SK-N-SH (cell line): ENCODE measurements at regions not wholly inside any gene's neighbourhood (a gene's known extent, or its start where the extent isn't known, plus 50 kb on each side); places are given as distances from the start of the nearest gene placed in this dataset.

Experiments used
- CTCF ChIA-PET: fragments of 300-600, 350-600 bp; formaldehyde crosslinking; extraction: SDS; loops from one replicate; lab custom pipeline; 2021; lab: Yijun Ruan, JAX
- POLR2A ChIA-PET: fragments of 350-600 bp; sonication (Branson Sonifier 250); formaldehyde crosslinking; extraction: SDS; loops from one replicate; lab custom pipeline; 2020; ENCODE audit warnings: antibody characterized with exemption, inconsistent platforms; lab: Yijun Ruan, JAX
- DNase-seq: peaks from one replicate; pipeline ENCODE4 v3.0.0; 2012
- H2AFZ ChIP-seq: fragments of 200-600 bp; sonication (generic); 2 replicates; pipeline ENCODE4 v1.8.1; 2016; ENCODE audit warnings: antibody characterized with exemption, mild to moderate bottlenecking, low read depth
- H3F3A ChIP-seq: fragments of 200-600 bp; sonication (generic); replicated peaks from 2 replicates; pipeline ENCODE3; 2016; ENCODE audit warnings: antibody characterized with exemption, mild to moderate bottlenecking; ENCODE audit not compliant: insufficient read depth
- H3K27ac ChIP-seq, 2 experiments: fragments of 200-500 bp in 1 of 2; fragments of 200-600 bp in 1 of 2; sonication (Bioruptor generic) in 1 of 2; sonication (generic), shearing (Covaris generic) in 1 of 2; 2 replicates each; pipeline versions ENCODE4 v1.5.1 to v1.6.1; 2014 to 2016; ENCODE audit warnings: low read depth in 2 of 2, inconsistent platforms in 1 of 2, low read length in 1 of 2, mild to moderate bottlenecking in 1 of 2, mixed read lengths in 1 of 2
- H3K27me3 ChIP-seq: fragments of 200-600 bp; sonication (generic), shearing (Covaris generic); 2 replicates; pipeline ENCODE4 v1.6.1; 2016; ENCODE audit warnings: mixed run types; ENCODE audit not compliant: insufficient read depth
- H3K36me3 ChIP-seq, 2 experiments: fragments of 200-500 bp in 1 of 2; fragments of 200-600 bp in 1 of 2; sonication (Bioruptor generic) in 1 of 2; sonication (generic) in 1 of 2; replicated peaks in 1 of 2; 2 replicates each; pipeline versions ENCODE3 to v1.5.1; 2014 to 2016; ENCODE audit warnings: low read length in 1 of 2, mild to moderate bottlenecking in 1 of 2; ENCODE audit not compliant: insufficient read depth in 2 of 2, control insufficient read depth in 1 of 2
- H3K4me1 ChIP-seq, 2 experiments: fragments of 200-500 bp in 1 of 2; fragments of 200-600 bp in 1 of 2; sonication (Bioruptor generic) in 1 of 2; sonication (generic), shearing (Covaris generic) in 1 of 2; 2 replicates each; pipeline versions ENCODE4 v1.5.1 to v1.6.1; 2014 to 2016; ENCODE audit warnings: low read depth in 1 of 2, low read length in 1 of 2, mixed run types in 1 of 2; ENCODE audit not compliant: insufficient read depth in 2 of 2, control insufficient read depth in 1 of 2
- H3K4me2 ChIP-seq: fragments of 200-600 bp; sonication (generic), shearing (Covaris generic); 2 replicates; pipeline ENCODE4 v1.6.1; 2017; ENCODE audit warnings: mixed run types
- H3K4me3 ChIP-seq, 2 experiments: fragments of 200-500 bp in 1 of 2; fragments of 200-600 bp in 1 of 2; sonication (Bioruptor generic) in 1 of 2; sonication (generic), shearing (Covaris generic) in 1 of 2; 2 replicates each; pipeline versions ENCODE4 v1.5.1 to v1.8.1; 2014 to 2016; ENCODE audit warnings: low read depth in 2 of 2, inconsistent platforms in 1 of 2, low read length in 1 of 2, mild to moderate bottlenecking in 1 of 2, mixed read lengths in 1 of 2, moderate library complexity in 1 of 2
- H3K79me2 ChIP-seq: fragments of 200-600 bp; sonication (generic); 2 replicates; pipeline ENCODE4 v1.8.1; 2017; ENCODE audit warnings: mild to moderate bottlenecking; ENCODE audit not compliant: insufficient read depth
- H3K9ac ChIP-seq: fragments of 200-600 bp; sonication (generic); 2 replicates; pipeline ENCODE4 v1.6.1; 2017; ENCODE audit warnings: mixed run types
- H3K9me2 ChIP-seq: fragments of 200-600 bp; sonication (generic); 2 replicates; pipeline ENCODE4 v1.6.1; 2017; ENCODE audit warnings: mixed run types
- H3K9me3 ChIP-seq: fragments of 200-600 bp; sonication (generic); 2 replicates; pipeline ENCODE4 v1.6.1; 2017; ENCODE audit warnings: mixed run types, mild to moderate bottlenecking, moderate library complexity
- H4K20me1 ChIP-seq: fragments of 200-600 bp; sonication (generic); 2 replicates; pipeline ENCODE4 v1.6.1; 2017; ENCODE audit warnings: mild to moderate bottlenecking, mixed run types; ENCODE audit not compliant: insufficient read depth
- CHD2 ChIP-seq: fragments of 150-350 bp; IDR thresholded peaks from 2 replicates; pipeline ENCODE4 v1.6.1; 2018; ENCODE audit warnings: low read length; ENCODE audit not compliant: partially characterized antibody
- ELF1 ChIP-seq: IDR thresholded peaks from 2 replicates; pipeline ENCODE4 v1.4.0; 2012
- EP300 ChIP-seq, 2 experiments: IDR thresholded peaks; 2 replicates each; pipeline versions ENCODE4 v1.4.0 to v1.6.1; 2012; ENCODE audit warnings: borderline replicate concordance in 1 of 2, low read depth in 1 of 2, low read length in 1 of 2
- FOSL2 ChIP-seq: IDR thresholded peaks from 2 replicates; pipeline ENCODE4 v1.4.0; 2012; ENCODE audit warnings: low read depth, mild to moderate bottlenecking, moderate library complexity, borderline replicate concordance
- FOXJ3 ChIP-seq: sonication (generic); formaldehyde crosslinking; IDR thresholded peaks from 2 replicates; pipeline ENCODE4 v1.5.1; 2020; ENCODE audit warnings: mild to moderate bottlenecking, missing genetic modification reagents
- FOXM1 ChIP-seq: IDR thresholded peaks from 2 replicates; pipeline ENCODE4 v1.4.0; 2012; ENCODE audit warnings: low read depth, mild to moderate bottlenecking
- GABPA ChIP-seq: IDR thresholded peaks from 2 replicates; pipeline ENCODE4 v1.4.0; 2012; ENCODE audit warnings: low read depth, mild to moderate bottlenecking
- GATA2 ChIP-seq: sonication (generic); formaldehyde crosslinking; IDR thresholded peaks from 2 replicates; pipeline ENCODE4 v1.5.0; 2020; ENCODE audit warnings: mild to moderate bottlenecking, missing genetic modification reagents
- JUND ChIP-seq: IDR thresholded peaks from 2 replicates; pipeline ENCODE4 v1.4.0; 2012
- MEF2A ChIP-seq: IDR thresholded peaks from 2 replicates; pipeline ENCODE4 v1.4.0; 2012; ENCODE audit warnings: low read depth, borderline replicate concordance
- POLR2AphosphoS5 ChIP-seq: IDR thresholded peaks from 2 replicates; pipeline ENCODE4 v1.6.1; 2012; ENCODE audit warnings: low read depth, low read length
- RCOR1 ChIP-seq: fragments of 150-350 bp; IDR thresholded peaks from 2 replicates; pipeline ENCODE4 v1.6.1; 2017; ENCODE audit warnings: antibody characterized with exemption, low read length
- REST ChIP-seq: IDR thresholded peaks from 2 replicates; pipeline ENCODE4 v1.6.1; 2012; ENCODE audit warnings: mild to moderate bottlenecking, low read depth, low read length, moderate library complexity
- RFX5 ChIP-seq: IDR thresholded peaks from 2 replicates; pipeline ENCODE4 v1.6.1; 2012; ENCODE audit warnings: mild to moderate bottlenecking, improper control_type of control experiment, low read length
- SMC3 ChIP-seq: IDR thresholded peaks from 2 replicates; pipeline ENCODE4 v1.6.1; 2012; ENCODE audit warnings: low read depth, low read length, improper control_type of control experiment
- TAF1 ChIP-seq: IDR thresholded peaks from 2 replicates; pipeline ENCODE4 v1.6.1; 2012; ENCODE audit warnings: low read depth, mild to moderate bottlenecking, low read length, moderate library complexity, borderline replicate concordance
- TEAD4 ChIP-seq: IDR thresholded peaks from 2 replicates; pipeline ENCODE4 v1.4.0; 2012; ENCODE audit warnings: mild to moderate bottlenecking, borderline replicate concordance; ENCODE audit not compliant: insufficient read depth
- WGBS: methylation state at CpG from one replicate; pipeline ENCODE4 v1.1.6; 2017; ENCODE audit warnings: low lambda C conversion rate; 5-methylcytosine and 5-hydroxymethylcytosine counted together
- TF ChIP-seq, protein P1 (sequence below): IDR thresholded peaks from 2 replicates; pipeline ENCODE4 v1.4.0; 2012; ENCODE audit warnings: low read depth, borderline replicate concordance
- TF ChIP-seq, protein P2 (sequence below): fragments of 150-350 bp; IDR thresholded peaks from 2 replicates; pipeline ENCODE4 v1.6.1; 2016; ENCODE audit warnings: mild to moderate bottlenecking, low read depth, low read length
- TF ChIP-seq, protein P3 (sequence below): fragments of 150-350 bp; IDR thresholded peaks from 2 replicates; pipeline ENCODE4 v1.6.1; 2017; ENCODE audit warnings: antibody characterized with exemption, low read length, low read depth, borderline replicate concordance

GRCh38 chr5:113808956-113809355 is 295.5 kb downstream of the YTHDC2 start:
- Histone ChIP-seq H2AFZ (no peak overlapping the region), H3K27ac (no peak overlapping the region), H3F3A (peaks cover 8% of the 10 kb centered on the region), H3K9me2 (no peaks in the 10 kb centered on the region), H3K9ac (no peak overlapping the region), H3K9me3 (no peaks in the 10 kb centered on the region), H3K27me3 (no peaks in the 10 kb centered on the region), H3K36me3 (no peaks in the 10 kb centered on the region), H3K4me2 (no peak overlapping the region), H3K4me1 (no peaks in the 10 kb centered on the region), H4K20me1 (no peaks in the 10 kb centered on the region), H3K79me2 (no peaks in the 10 kb centered on the region), H3K4me3 (no peak overlapping the region)
- ChIA-PET POLR2A (no interaction called here), CTCF (interaction anchor here (1.6 to 2.2 kb wide), 2 partner anchors 8 to 641 kb away, joined by 3 to 6 read pairs; no protein-coding TSS in a partner anchor)
- TF ChIP-seq RCOR1 (no peak), FOXM1 (no peak), GATA2 (no peak), POLR2AphosphoS5 (no peak), TEAD4 (no peak), GABPA (no peak), CHD2 (no peak), FOSL2 (no peak), JUND (no peak), REST (no peak), SMC3 (no peak), MEF2A (no peak), FOXJ3 (no peak), RFX5 (no peak), EP300 (IDR thresholded peaks at IDR 0.05; ENCODE audit: borderline replicate concordance in 1 of 2, low read depth in 1 of 2, low read length in 1 of 2) (no peak), ELF1 (no peak), TAF1 (no peak)
- TF ChIP-seq, protein P1, sequence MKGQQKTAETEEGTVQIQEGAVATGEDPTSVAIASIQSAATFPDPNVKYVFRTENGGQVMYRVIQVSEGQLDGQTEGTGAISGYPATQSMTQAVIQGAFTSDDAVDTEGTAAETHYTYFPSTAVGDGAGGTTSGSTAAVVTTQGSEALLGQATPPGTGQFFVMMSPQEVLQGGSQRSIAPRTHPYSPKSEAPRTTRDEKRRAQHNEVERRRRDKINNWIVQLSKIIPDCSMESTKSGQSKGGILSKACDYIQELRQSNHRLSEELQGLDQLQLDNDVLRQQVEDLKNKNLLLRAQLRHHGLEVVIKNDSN: no peak
- TF ChIP-seq, protein P2, sequence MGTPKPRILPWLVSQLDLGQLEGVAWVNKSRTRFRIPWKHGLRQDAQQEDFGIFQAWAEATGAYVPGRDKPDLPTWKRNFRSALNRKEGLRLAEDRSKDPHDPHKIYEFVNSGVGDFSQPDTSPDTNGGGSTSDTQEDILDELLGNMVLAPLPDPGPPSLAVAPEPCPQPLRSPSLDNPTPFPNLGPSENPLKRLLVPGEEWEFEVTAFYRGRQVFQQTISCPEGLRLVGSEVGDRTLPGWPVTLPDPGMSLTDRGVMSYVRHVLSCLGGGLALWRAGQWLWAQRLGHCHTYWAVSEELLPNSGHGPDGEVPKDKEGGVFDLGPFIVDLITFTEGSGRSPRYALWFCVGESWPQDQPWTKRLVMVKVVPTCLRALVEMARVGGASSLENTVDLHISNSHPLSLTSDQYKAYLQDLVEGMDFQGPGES: no peak
- TF ChIP-seq, protein P3, sequence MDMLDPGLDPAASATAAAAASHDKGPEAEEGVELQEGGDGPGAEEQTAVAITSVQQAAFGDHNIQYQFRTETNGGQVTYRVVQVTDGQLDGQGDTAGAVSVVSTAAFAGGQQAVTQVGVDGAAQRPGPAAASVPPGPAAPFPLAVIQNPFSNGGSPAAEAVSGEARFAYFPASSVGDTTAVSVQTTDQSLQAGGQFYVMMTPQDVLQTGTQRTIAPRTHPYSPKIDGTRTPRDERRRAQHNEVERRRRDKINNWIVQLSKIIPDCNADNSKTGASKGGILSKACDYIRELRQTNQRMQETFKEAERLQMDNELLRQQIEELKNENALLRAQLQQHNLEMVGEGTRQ: no peak
- whole genome bisulfite sequencing: 4% methylated on average over 1 of the region's 1 CpG
- DNase-seq: no peak
